ENCODE measurements at regions not wholly inside any gene's neighbourhood (a gene's known extent, or its start where the extent isn't known, plus 50 kb on each side); places are given as distances from the start of the nearest gene placed in this dataset.

DNA sequence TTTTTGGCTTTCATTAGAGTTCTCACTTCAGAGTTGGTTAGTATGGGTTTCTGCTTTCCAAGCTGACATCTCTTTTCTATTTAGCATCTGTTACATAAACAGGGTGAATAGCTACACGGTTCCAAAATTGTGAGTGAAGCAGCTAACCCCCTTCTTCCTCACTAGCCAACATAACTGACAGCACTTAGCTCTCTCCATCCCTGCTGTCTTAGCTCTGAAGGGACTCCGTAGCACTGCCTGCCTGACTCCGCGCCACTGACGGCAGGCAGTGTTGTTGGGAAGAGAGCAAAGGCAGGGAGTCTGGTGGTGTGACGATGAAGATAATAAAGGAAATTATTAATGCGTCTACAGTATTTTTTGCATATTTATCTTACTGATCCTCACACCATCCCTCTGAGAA is 247.0 kb downstream of the PTBP2 start:
- DNase-seq (ENCODE audit: low read depth in 2 of 2) = peak; percentile 14 to 43
- TF ChIP-seq, protein P1, sequence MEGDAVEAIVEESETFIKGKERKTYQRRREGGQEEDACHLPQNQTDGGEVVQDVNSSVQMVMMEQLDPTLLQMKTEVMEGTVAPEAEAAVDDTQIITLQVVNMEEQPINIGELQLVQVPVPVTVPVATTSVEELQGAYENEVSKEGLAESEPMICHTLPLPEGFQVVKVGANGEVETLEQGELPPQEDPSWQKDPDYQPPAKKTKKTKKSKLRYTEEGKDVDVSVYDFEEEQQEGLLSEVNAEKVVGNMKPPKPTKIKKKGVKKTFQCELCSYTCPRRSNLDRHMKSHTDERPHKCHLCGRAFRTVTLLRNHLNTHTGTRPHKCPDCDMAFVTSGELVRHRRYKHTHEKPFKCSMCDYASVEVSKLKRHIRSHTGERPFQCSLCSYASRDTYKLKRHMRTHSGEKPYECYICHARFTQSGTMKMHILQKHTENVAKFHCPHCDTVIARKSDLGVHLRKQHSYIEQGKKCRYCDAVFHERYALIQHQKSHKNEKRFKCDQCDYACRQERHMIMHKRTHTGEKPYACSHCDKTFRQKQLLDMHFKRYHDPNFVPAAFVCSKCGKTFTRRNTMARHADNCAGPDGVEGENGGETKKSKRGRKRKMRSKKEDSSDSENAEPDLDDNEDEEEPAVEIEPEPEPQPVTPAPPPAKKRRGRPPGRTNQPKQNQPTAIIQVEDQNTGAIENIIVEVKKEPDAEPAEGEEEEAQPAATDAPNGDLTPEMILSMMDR (IDR thresholded peaks at IDR 0.05; ENCODE audit: low read depth, low read length) = no peak
- H3K4me3 ChIP-seq (replicated peaks in 1 of 2; ENCODE audit: low read depth in 2 of 2, low read length in 2 of 2) = no peak overlapping the region

DNA sequence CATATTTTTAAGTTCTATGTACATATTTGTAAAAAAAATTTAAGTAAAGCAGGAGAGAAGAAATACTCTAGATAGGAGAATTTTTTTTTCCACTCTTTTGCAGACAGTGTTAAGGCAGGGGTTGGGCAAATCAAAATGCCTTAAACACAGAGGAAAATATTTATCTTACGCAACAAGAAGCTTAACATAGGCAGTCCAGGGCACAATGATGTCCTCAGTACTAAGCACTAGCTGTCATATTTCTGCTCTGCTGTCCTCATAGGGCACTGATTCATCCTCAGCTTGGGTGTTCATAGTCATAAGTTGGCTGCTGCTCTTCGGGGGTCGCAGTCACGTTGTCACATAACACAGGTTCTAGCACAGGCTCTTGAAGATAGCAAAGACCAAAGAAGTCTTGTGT is 247.4 kb downstream of the PTBP2 start:
- H3K4me3 ChIP-seq (replicated peaks in 1 of 2; ENCODE audit: low read depth in 2 of 2, low read length in 2 of 2) = no peak overlapping the region
- TF ChIP-seq, protein P1 (IDR thresholded peaks at IDR 0.05; ENCODE audit: low read depth, low read length) = no peak
- peak; percentile 66 to 69 for DNase-seq (ENCODE audit: low read depth in 2 of 2)

DNA sequence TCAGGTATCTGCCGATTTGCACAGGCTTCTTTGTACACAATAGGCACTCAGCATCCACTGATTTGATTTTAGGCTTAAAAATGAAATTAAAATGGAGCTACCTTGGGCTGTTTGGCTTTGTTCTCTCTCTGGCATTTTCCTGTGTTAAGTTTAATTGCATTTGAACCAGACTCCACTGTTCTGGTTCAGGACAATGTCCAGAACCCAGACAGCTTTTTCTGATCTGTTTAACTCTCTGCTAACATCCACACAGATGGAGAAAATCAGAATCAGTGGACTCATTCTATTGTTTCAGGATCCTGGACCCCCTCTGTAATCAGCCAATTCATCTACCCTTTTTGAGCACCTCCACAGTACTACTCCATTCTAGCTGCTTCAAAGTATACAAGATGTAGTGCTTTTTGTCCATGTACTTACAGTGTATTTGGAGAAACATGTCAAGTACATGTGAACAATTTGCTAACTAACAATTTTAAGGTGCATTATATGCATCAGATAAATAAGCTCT is 248.1 kb downstream of the PTBP2 start:
- no peak overlapping the region for H3K4me3 ChIP-seq (replicated peaks in 1 of 2; ENCODE audit: low read depth in 2 of 2, low read length in 2 of 2)
- TF ChIP-seq, protein P1 (IDR thresholded peaks at IDR 0.05; ENCODE audit: low read depth, low read length) = no peak
- no peak for DNase-seq (ENCODE audit: low read depth in 2 of 2)

DNA sequence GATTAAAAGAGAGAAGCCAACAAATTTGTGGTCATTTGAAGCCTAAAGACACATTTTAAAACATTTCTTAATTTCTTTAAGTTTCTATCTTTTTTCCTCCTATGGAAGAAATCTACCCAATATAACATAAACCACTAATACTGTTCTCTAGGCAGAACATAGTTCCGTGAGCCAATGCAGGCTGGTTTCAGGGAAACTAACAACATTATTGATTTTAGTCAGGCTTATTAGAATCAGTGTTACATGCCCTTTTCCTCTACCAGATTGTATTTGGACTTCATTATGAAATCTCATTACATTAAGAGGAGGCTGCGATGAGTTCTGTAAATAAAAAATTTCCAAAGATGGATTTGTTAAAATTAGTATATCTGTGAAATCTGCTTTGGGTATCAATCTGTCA is 249.9 kb downstream of the PTBP2 start:
- H3K4me3 ChIP-seq (replicated peaks in 1 of 2; ENCODE audit: low read depth in 2 of 2, low read length in 2 of 2) = no peak overlapping the region
- DNase-seq (ENCODE audit: low read depth in 2 of 2) = no peak
- TF ChIP-seq, protein P1 (IDR thresholded peaks at IDR 0.05; ENCODE audit: low read depth, low read length) = no peak

DNA sequence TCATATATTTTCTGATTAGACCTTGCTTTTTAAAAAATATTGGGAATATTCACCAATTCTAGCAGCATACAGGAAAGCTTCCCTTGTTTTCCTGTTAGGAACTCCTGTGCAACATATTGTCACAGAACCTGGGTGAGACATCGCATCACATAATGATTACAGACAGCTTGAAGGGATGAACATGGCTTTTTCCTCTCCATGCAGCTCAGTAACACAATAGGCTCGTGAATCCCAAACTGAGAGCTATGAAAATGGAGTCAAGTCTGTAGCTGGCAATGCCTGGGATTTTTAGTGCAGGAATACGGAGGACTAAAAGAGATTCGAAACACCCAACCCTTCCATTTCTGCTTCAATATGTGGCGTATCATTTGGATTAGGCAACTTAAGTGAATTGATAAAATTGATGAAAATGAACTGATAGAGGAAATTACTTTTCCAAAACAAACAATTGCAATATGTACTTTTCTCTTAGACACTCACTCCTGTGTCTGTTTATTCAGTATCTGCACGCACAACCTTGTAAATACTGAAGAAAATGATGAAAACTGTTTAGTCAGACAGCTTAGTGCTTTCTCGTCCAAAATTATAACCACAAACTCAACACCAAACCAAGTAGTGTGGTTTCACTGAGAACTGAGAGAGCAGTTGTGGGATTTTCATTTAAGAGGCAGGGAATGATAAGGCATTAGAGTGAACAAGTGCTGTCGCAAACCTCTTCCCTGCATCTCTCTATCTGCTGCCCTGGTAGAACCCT is 250.4 kb downstream of the PTBP2 start:
- no peak overlapping the region for H3K4me3 ChIP-seq (replicated peaks in 1 of 2; ENCODE audit: low read depth in 2 of 2, low read length in 2 of 2)
- peak; percentile 28 to 37 for DNase-seq (ENCODE audit: low read depth in 2 of 2)
- TF ChIP-seq, protein P1 (IDR thresholded peaks at IDR 0.05; ENCODE audit: low read depth, low read length) = no peak

DNA sequence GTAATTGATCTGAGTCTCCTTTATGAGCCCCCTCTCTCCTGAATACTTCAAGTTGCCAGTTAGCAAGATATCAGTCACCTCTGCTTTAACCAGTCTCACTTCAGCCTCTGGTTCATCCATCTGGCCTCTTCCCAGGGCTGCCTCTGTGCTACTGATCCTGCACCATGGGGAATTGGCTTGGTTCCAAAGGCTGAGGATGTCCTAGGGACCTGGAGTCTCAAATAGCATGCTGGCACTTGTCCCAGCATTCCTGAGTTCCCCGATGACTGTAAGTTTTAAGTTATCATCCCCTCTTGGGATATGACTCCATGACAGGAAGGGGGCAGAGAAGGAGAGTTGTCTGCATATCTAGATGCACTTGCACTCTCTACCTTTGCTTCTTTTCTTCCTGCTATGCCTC is 252.0 kb downstream of the PTBP2 start:
- H3K4me3 ChIP-seq (replicated peaks in 1 of 2; ENCODE audit: low read depth in 2 of 2, low read length in 2 of 2) = no peak overlapping the region
- peak; percentile 20 to 44 for DNase-seq (ENCODE audit: low read depth in 2 of 2)
- TF ChIP-seq, protein P1 (IDR thresholded peaks at IDR 0.05; ENCODE audit: low read depth, low read length) = no peak

Data from cardiac fibroblast (primary cell).